HFFc6 (cell line): ENCODE measurements at regions not wholly inside any gene's neighbourhood (a gene's known extent, or its start where the extent isn't known, plus 50 kb on each side); places are given as distances from the start of the nearest gene placed in this dataset.

Source experiments
- DNase-seq: peaks from one replicate; pipeline ENCODE4 v3.0.0-alpha.2; 2018
- H3K27ac Mint-ChIP-seq: 2 replicates; pipeline ENCODE4 v1.8.0; 2020; ENCODE audit warnings: mild to moderate bottlenecking, mixed read lengths
- H3K27me3 Mint-ChIP-seq: 2 replicates; pipeline ENCODE4 v1.8.0; 2021; ENCODE audit warnings: mild to moderate bottlenecking, moderate library complexity, mixed read lengths; ENCODE audit not compliant: insufficient read depth
- H3K36me3 Mint-ChIP-seq: 2 replicates; pipeline ENCODE4 v1.8.0; 2021; ENCODE audit warnings: low read depth, mixed read lengths
- H3K4me1 Mint-ChIP-seq: 2 replicates; pipeline ENCODE4 v1.8.0; 2020; ENCODE audit warnings: low read depth, mixed read lengths
- H3K4me3 Mint-ChIP-seq: 2 replicates; pipeline ENCODE4 v1.8.0; 2020; ENCODE audit warnings: mild to moderate bottlenecking, moderate library complexity, mixed read lengths
- H3K9me3 Mint-ChIP-seq: 2 replicates; pipeline ENCODE4 v1.8.0; 2020; ENCODE audit warnings: mild to moderate bottlenecking, mixed read lengths
- CTCF ChIP-seq: fragments of 200-600 bp; sonication (generic); IDR thresholded peaks from 2 replicates; pipeline ENCODE4 v1.5.0; 2021; ENCODE audit warnings: antibody characterized with exemption, mild to moderate bottlenecking

- Mint-ChIP-seq H3K4me1 (peaks cover 38% of the 10 kb centered on the region), H3K9me3 (no peaks in the 10 kb centered on the region), H3K27me3 (no peaks in the 10 kb centered on the region), H3K36me3 (peaks cover 5% of the 10 kb centered on the region; the same call in 1 of the 2 replicates), H3K4me3 (no peak overlapping the region; the same call in 1 of the 2 replicates), H3K27ac (no peak overlapping the region)
- no peak for TF ChIP-seq CTCF
- no peak for DNase-seq
Observed at GRCh38 chr4:106496061-106496460, 127.5 kb upstream of the GIMD1 start.

GRCh38 chr4:106495476-106495875 lies 126.9 kb upstream of the GIMD1 start:
- no peak for TF ChIP-seq CTCF
- H3K9me3 Mint-ChIP-seq, result no peaks in the 10 kb centered on the region

GRCh38 chr4:106494066-106494465 lies 125.5 kb upstream of the GIMD1 start:
- peaks cover 38% of the 10 kb centered on the region for H3K4me1 Mint-ChIP-seq
- TF ChIP-seq CTCF, result no peak
- H3K36me3 Mint-ChIP-seq, result peaks cover 4% of the 10 kb centered on the region; the same call in 1 of the 2 replicates
- no peak overlapping the region for H3K4me3 Mint-ChIP-seq
- DNase-seq, result peak; percentile 9
- H3K27ac Mint-ChIP-seq, result no peak overlapping the region
- no peaks in the 10 kb centered on the region for H3K27me3 Mint-ChIP-seq
- no peaks in the 10 kb centered on the region for H3K9me3 Mint-ChIP-seq

More at GRCh38 chr4:106495476-106495875, 126.9 kb upstream of the GIMD1 start:
- no peak for DNase-seq
- Mint-ChIP-seq H3K27me3 (no peaks in the 10 kb centered on the region), H3K4me3 (peak overlapping the region; percentile 9; the same call in 1 of the 2 replicates), H3K36me3 (peaks cover 5% of the 10 kb centered on the region; the same call in 1 of the 2 replicates), H3K4me1 (peaks cover 38% of the 10 kb centered on the region), H3K27ac (no peak overlapping the region)

GRCh38 chr4:106493086-106493485 lies 124.5 kb upstream of the GIMD1 start:
- no peaks in the 10 kb centered on the region for H3K36me3 Mint-ChIP-seq
- H3K27me3 Mint-ChIP-seq, result no peaks in the 10 kb centered on the region
- no peak overlapping the region for H3K27ac Mint-ChIP-seq
- no peaks in the 10 kb centered on the region for H3K9me3 Mint-ChIP-seq
- H3K4me3 Mint-ChIP-seq, result no peak overlapping the region
- H3K4me1 Mint-ChIP-seq, result peaks cover 38% of the 10 kb centered on the region
- TF ChIP-seq CTCF, result no peak
- no peak for DNase-seq

- no peak for DNase-seq
- no peak for TF ChIP-seq CTCF
- H3K9me3 Mint-ChIP-seq, result no peaks in the 10 kb centered on the region
- H3K27me3 Mint-ChIP-seq, result no peaks in the 10 kb centered on the region; the same call in 1 of the 2 replicates
- H3K36me3 Mint-ChIP-seq, result no peaks in the 10 kb centered on the region
- peaks cover 6% of the 10 kb centered on the region; the same call in 1 of the 2 replicates for H3K4me1 Mint-ChIP-seq
- H3K27ac Mint-ChIP-seq, result no peak overlapping the region
- H3K4me3 Mint-ChIP-seq, result no peak overlapping the region
Observed at GRCh38 chr4:106486533-106486932, 118.0 kb upstream of the GIMD1 start.

GRCh38 chr4:106481801-106482200 lies 113.2 kb upstream of the GIMD1 start:
- no peak overlapping the region for H3K27ac Mint-ChIP-seq
- TF ChIP-seq CTCF, result no peak
- H3K4me3 Mint-ChIP-seq, result no peak overlapping the region
- no peak for DNase-seq
- H3K36me3 Mint-ChIP-seq, result no peaks in the 10 kb centered on the region
- peaks cover 6% of the 10 kb centered on the region; the same call in 1 of the 2 replicates for H3K4me1 Mint-ChIP-seq
- no peaks in the 10 kb centered on the region for H3K9me3 Mint-ChIP-seq
- H3K27me3 Mint-ChIP-seq, result no peaks in the 10 kb centered on the region; the same call in 1 of the 2 replicates
